Jurkat, Clone E6-1 (cell line): ENCODE measurements at regions not wholly inside any gene's neighbourhood (a gene's known extent, or its start where the extent isn't known, plus 50 kb on each side); places are given as distances from the start of the nearest gene placed in this dataset.

Experiments
- DNase-seq: peaks from one replicate; pipeline ENCODE4 v3.0.0-alpha.2; 2011; ENCODE audit warnings: low read depth, low spot score
- H3K4me3 ChIP-seq: 2 replicates; pipeline ENCODE4 v1.5.1; 2011; ENCODE audit warnings: mild to moderate bottlenecking, low read length, control low read depth, moderate library complexity

- no peak overlapping the region for H3K4me3 ChIP-seq
- DNase-seq = no peak
These were observed 148.9 kb upstream of the SLC39A10 start for GRCh38 chr2:195508139-195508455.

GRCh38 chr2:195507447-195508138, 149.4 kb upstream of the SLC39A10 start:
- no peak overlapping the region for H3K4me3 ChIP-seq
- DNase-seq = no peak

GRCh38 chr2:195505701-195506100, 151.3 kb upstream of the SLC39A10 start:
- no peak overlapping the region for H3K4me3 ChIP-seq
- DNase-seq = no peak

- DNase-seq = no peak
- no peak overlapping the region for H3K4me3 ChIP-seq
These were observed 153.8 kb upstream of the SLC39A10 start for GRCh38 chr2:195503208-195503607.

GRCh38 chr2:195501746-195502145, 155.3 kb upstream of the SLC39A10 start:
- no peak for DNase-seq

GRCh38 chr2:195500879-195501278, 156.1 kb upstream of the SLC39A10 start:
- H3K4me3 ChIP-seq = no peak overlapping the region
- no peak for DNase-seq

More at GRCh38 chr2:195501746-195502145, 155.3 kb upstream of the SLC39A10 start:
- no peak overlapping the region for H3K4me3 ChIP-seq

- H3K4me3 ChIP-seq = no peak overlapping the region
- DNase-seq = no peak
These were observed 158.1 kb upstream of the SLC39A10 start for GRCh38 chr2:195498839-195499490.

- peak; percentile 60 for DNase-seq
- H3K4me3 ChIP-seq = no peak overlapping the region
These were observed 158.8 kb upstream of the SLC39A10 start for GRCh38 chr2:195498176-195498575.

- no peak for DNase-seq
- H3K4me3 ChIP-seq = no peak overlapping the region
These were observed 160.0 kb upstream of the SLC39A10 start for GRCh38 chr2:195496991-195497390.

- no peak for DNase-seq
These were observed 161.1 kb upstream of the SLC39A10 start for GRCh38 chr2:195495966-195496365.

GRCh38 chr2:195495351-195495750, 161.7 kb upstream of the SLC39A10 start:
- DNase-seq = peak; percentile 88
- H3K4me3 ChIP-seq = no peak overlapping the region

More at GRCh38 chr2:195495966-195496365, 161.1 kb upstream of the SLC39A10 start:
- no peak overlapping the region for H3K4me3 ChIP-seq

GRCh38 chr2:195494451-195494850, 162.6 kb upstream of the SLC39A10 start:
- no peak for DNase-seq
- no peak overlapping the region for H3K4me3 ChIP-seq

GRCh38 chr2:195493416-195493815, 163.6 kb upstream of the SLC39A10 start:
- no peak overlapping the region for H3K4me3 ChIP-seq
- DNase-seq = no peak

- DNase-seq = no peak
- no peak overlapping the region for H3K4me3 ChIP-seq
These were observed 166.7 kb upstream of the SLC39A10 start for GRCh38 chr2:195490319-195490718.

GRCh38 chr2:195489101-195489500, 167.9 kb upstream of the SLC39A10 start:
- no peak for DNase-seq
- no peak overlapping the region for H3K4me3 ChIP-seq

GRCh38 chr2:195488567-195488966, 168.5 kb upstream of the SLC39A10 start:
- H3K4me3 ChIP-seq = no peak overlapping the region
- DNase-seq = peak; percentile 41

GRCh38 chr2:195486987-195487644, 169.9 kb upstream of the SLC39A10 start:
- no peak overlapping the region for H3K4me3 ChIP-seq
- peak; percentile 98 for DNase-seq

GRCh38 chr2:195486520-195486919, 170.5 kb upstream of the SLC39A10 start:
- DNase-seq = peak; percentile 68
- no peak overlapping the region for H3K4me3 ChIP-seq

GRCh38 chr2:195482010-195482409, 175.0 kb upstream of the SLC39A10 start:
- no peak for DNase-seq
- no peak overlapping the region for H3K4me3 ChIP-seq

GRCh38 chr2:195480121-195480520, 176.9 kb upstream of the SLC39A10 start:
- H3K4me3 ChIP-seq = no peak overlapping the region
- no peak for DNase-seq
